Activated CD4-positive, alpha-beta T cell treated with anti-CD3 and anti-CD28 coated beads, Interleukin-2, amount 10 ng/mL, durations not matched to agents 7 days and 5 days (primary cell): ENCODE measurements at regions not wholly inside any gene's neighbourhood (a gene's known extent, or its start where the extent isn't known, plus 50 kb on each side); places are given as distances from the start of the nearest gene placed in this dataset.

Experiments used
- CTCF ChIA-PET: fragments of 350-600 bp; sonication (Branson Sonifier 250); formaldehyde crosslinking; loops from one replicate; lab custom pipeline; 2021; ENCODE audit warnings: antibody characterized with exemption; lab: Charles Lee
- POLR2A ChIA-PET: fragments of 350-600 bp; sonication (Branson Sonifier 250); formaldehyde crosslinking; loops from one replicate; lab custom pipeline; 2021; ENCODE audit warnings: antibody characterized with exemption; lab: Charles Lee
- DNase-seq: peaks from one replicate; pipeline ENCODE4 v3.0.0-alpha.2; 2020
- H3K27ac Mint-ChIP-seq: one replicate; pipeline ENCODE4 v1.8.0; 2021; ENCODE audit warnings: mild to moderate bottlenecking, moderate library complexity, mixed read lengths
- H3K27me3 Mint-ChIP-seq: one replicate; pipeline ENCODE4 v1.8.0; 2021; ENCODE audit warnings: mixed read lengths
- H3K36me3 Mint-ChIP-seq: one replicate; pipeline ENCODE4 v1.8.0; 2021; ENCODE audit warnings: low read depth, mixed read lengths
- H3K4me1 Mint-ChIP-seq: one replicate; pipeline ENCODE4 v1.8.0; 2021; ENCODE audit warnings: mixed read lengths
- H3K4me3 Mint-ChIP-seq: one replicate; pipeline ENCODE4 v1.8.0; 2021; ENCODE audit warnings: mild to moderate bottlenecking, moderate library complexity, mixed read lengths
- H3K9me3 Mint-ChIP-seq: one replicate; pipeline ENCODE4 v1.8.0; 2021; ENCODE audit warnings: mixed read lengths

DNA sequence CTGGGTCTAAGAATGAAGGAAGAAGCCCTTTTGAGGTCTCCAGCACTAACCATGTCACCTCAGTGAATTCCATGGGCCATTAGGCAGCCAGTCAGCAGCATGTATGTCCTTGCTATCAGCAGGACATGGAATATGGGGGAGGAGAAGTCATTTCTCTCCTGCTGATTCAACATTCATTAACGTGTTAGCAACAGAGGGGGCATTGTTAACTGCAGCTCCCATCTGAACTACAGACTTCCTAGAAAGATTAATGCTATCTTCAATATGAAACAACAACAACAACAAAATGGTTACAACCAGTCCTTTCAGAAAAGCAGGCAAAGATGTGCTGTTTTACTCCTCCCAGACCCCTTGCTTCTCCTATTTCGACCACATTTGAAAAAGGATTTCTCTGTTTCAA lies 120.4 kb upstream of the SLC34A2 start:
- H3K4me3 Mint-ChIP-seq = no peak overlapping the region
- ChIA-PET POLR2A (no interaction called here), CTCF (interaction anchor here (0.6 kb wide), 1 partner anchor 11 kb away, joined by 3 read pairs; no protein-coding TSS in a partner anchor)
- DNase-seq = no peak
- H3K9me3 Mint-ChIP-seq = no peaks in the 10 kb centered on the region
- no peak overlapping the region for H3K27ac Mint-ChIP-seq
- no peaks in the 10 kb centered on the region for H3K36me3 Mint-ChIP-seq
- no peaks in the 10 kb centered on the region for H3K4me1 Mint-ChIP-seq
- peaks cover 2% of the 10 kb centered on the region for H3K27me3 Mint-ChIP-seq

GRCh38 chr4:25535701-25536473 lies 119.8 kb upstream of the SLC34A2 start:
- H3K36me3 Mint-ChIP-seq = no peaks in the 10 kb centered on the region
- POLR2A ChIA-PET = no interaction called here
- no peak overlapping the region for H3K4me3 Mint-ChIP-seq
- CTCF ChIA-PET = interaction anchor here (0.6 kb wide), 1 partner anchor 11 kb away, joined by 3 read pairs; no protein-coding TSS in a partner anchor
- DNase-seq = no peak
- H3K4me1 Mint-ChIP-seq = no peaks in the 10 kb centered on the region
- H3K27me3 Mint-ChIP-seq = peaks cover 2% of the 10 kb centered on the region
- H3K9me3 Mint-ChIP-seq = no peaks in the 10 kb centered on the region
- H3K27ac Mint-ChIP-seq = no peak overlapping the region

GRCh38 chr4:25536564-25537320 lies 118.9 kb upstream of the SLC34A2 start:
- CTCF ChIA-PET = no interaction called here
- Mint-ChIP-seq H3K27ac (no peak overlapping the region), H3K27me3 (peaks cover 2% of the 10 kb centered on the region), H3K9me3 (no peaks in the 10 kb centered on the region), H3K4me1 (no peaks in the 10 kb centered on the region), H3K4me3 (no peak overlapping the region), H3K36me3 (no peaks in the 10 kb centered on the region)
- POLR2A ChIA-PET = no interaction called here
- DNase-seq = no peak

DNA sequence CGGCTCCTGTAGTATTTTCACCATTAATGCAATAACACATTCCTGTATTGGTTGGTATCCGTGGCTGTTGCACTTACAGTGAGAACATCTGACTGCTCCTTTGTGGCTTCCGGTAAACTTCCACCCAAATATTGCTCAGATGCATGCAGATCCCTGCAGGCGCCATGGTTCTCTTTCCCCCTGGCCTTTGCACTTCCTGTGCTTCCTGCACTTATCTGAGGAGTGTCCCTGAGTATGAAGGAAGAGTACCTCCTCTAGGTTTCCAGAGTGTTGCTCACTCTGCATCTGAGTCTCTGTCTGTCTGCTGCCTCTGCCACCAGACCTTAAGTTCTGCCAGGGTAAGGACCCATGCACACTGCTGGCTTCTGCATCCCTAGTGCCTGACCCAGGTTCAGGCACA lies 117.2 kb upstream of the SLC34A2 start:
- ChIA-PET CTCF (no interaction called here), POLR2A (no interaction called here)
- Mint-ChIP-seq H3K4me1 (no peaks in the 10 kb centered on the region), H3K36me3 (no peaks in the 10 kb centered on the region), H3K9me3 (no peaks in the 10 kb centered on the region), H3K27me3 (peaks cover 2% of the 10 kb centered on the region), H3K27ac (no peak overlapping the region), H3K4me3 (no peak overlapping the region)
- DNase-seq = no peak

DNA sequence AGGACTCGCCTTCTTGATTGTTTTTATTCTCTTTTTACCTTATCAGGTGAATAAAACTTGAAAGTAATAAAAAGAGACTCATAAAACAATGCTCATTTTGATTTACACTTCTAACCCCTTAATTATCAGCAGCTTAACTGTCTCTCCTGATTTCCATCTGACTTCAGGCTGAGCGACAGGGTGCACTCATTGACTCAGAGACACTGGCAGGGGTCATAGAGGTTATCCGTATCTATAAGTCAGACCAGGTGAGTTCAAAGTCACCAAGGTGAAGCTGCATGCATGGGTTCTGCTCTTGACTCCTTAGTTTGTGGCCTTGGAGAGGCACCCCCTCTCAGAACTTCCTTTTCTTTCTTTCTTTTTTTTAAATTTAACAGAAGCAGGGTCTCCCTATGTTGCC lies 116.4 kb upstream of the SLC34A2 start:
- peaks cover 2% of the 10 kb centered on the region for H3K27me3 Mint-ChIP-seq
- ChIA-PET CTCF (no interaction called here), POLR2A (no interaction called here)
- no peak for DNase-seq
- no peaks in the 10 kb centered on the region for H3K9me3 Mint-ChIP-seq
- no peak overlapping the region for H3K27ac Mint-ChIP-seq
- H3K36me3 Mint-ChIP-seq = no peaks in the 10 kb centered on the region
- no peaks in the 10 kb centered on the region for H3K4me1 Mint-ChIP-seq
- no peak overlapping the region for H3K4me3 Mint-ChIP-seq

DNA sequence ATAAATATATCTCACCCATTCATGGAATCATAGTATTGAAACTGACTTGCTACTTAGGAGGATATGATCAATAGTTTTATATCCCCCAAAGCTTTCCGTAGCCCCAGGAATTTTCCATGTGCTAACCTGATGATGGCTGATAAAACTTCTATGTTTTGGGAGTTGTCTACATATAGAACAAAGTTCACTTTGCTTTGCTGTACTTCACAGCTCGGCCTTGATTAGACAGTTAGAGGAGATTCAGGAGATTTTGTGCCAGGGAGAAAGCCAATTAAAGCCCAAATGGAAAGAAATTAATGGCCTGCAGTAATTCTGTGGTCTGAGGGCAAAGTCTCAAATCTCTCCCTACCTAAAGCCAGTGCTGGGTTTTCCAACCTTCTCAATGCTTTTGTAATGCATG lies 114.9 kb upstream of the SLC34A2 start:
- peaks cover 4% of the 10 kb centered on the region for H3K27me3 Mint-ChIP-seq

DNA sequence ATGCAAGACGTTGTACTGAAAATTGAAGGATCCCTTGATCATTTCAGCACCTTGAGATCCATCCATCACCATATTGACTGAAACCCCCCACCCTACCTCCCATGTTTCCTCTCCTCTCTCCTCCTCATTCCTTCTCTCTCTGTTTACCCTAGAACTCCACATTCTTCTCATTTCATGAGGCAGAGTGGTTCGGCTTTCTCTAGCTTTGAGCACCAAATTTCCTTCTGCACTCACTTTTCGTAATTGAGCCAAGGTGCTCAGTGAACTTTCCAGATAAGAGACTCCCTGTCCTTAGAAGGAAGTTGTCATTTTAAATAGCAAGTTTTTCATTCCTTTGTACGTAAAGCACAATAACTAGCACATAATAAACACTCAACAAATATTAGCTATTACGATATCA lies 108.3 kb upstream of the SLC34A2 start:
- Mint-ChIP-seq H3K36me3 (no peaks in the 10 kb centered on the region), H3K9me3 (no peaks in the 10 kb centered on the region), H3K4me1 (no peaks in the 10 kb centered on the region), H3K4me3 (no peak overlapping the region), H3K27me3 (peaks cover 5% of the 10 kb centered on the region), H3K27ac (no peak overlapping the region)
- POLR2A ChIA-PET = no interaction called here
- CTCF ChIA-PET = no interaction called here
- no peak for DNase-seq

More for the DNA sequence above, 114.9 kb upstream of the SLC34A2 start:
- no peaks in the 10 kb centered on the region for H3K4me1 Mint-ChIP-seq
- H3K36me3 Mint-ChIP-seq = no peaks in the 10 kb centered on the region
- no peak overlapping the region for H3K27ac Mint-ChIP-seq
- DNase-seq = no peak
- no peaks in the 10 kb centered on the region for H3K9me3 Mint-ChIP-seq
- POLR2A ChIA-PET = no interaction called here
- CTCF ChIA-PET = no interaction called here
- no peak overlapping the region for H3K4me3 Mint-ChIP-seq

- DNase-seq = no peak
- POLR2A ChIA-PET = no interaction called here
Observed at GRCh38 chr4:25549413-25549812, 106.2 kb upstream of the SLC34A2 start.

DNA sequence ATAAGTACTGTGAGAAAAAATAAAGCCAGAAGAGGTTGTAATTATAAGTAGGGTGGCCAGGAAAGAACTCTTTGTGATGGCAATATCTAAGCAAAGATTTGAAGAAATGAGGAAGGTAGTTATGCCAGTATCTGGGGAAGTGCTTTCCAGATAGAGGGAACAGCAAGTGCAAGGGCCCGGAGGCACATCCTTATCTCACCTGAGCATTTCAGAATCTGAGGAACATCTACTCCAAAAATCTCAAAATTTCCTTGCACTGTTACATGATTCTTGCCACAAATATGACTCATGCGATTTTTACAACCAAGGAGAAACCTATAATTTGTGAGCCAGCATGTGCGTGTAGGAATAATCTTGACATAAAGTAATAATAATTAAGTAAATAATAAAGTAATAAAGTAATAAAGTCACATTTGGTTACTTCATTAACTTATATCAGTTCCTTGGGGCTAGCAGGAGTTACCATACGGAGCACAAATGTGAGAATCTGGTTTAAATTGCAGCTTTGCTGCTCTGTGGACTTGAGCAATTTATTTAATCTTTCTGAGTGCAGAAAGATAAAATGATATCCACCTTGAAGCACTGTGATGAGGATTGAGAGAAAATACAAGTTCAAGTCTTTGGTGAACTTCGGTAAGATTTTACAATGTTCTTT lies 105.1 kb upstream of the SLC34A2 start:
- H3K27ac Mint-ChIP-seq = no peak overlapping the region

More at GRCh38 chr4:25549413-25549812, 106.2 kb upstream of the SLC34A2 start:
- Mint-ChIP-seq H3K27ac (no peak overlapping the region), H3K27me3 (peaks cover 5% of the 10 kb centered on the region), H3K4me1 (no peaks in the 10 kb centered on the region), H3K36me3 (no peaks in the 10 kb centered on the region), H3K4me3 (no peak overlapping the region), H3K9me3 (no peaks in the 10 kb centered on the region)
- CTCF ChIA-PET = no interaction called here

DNA sequence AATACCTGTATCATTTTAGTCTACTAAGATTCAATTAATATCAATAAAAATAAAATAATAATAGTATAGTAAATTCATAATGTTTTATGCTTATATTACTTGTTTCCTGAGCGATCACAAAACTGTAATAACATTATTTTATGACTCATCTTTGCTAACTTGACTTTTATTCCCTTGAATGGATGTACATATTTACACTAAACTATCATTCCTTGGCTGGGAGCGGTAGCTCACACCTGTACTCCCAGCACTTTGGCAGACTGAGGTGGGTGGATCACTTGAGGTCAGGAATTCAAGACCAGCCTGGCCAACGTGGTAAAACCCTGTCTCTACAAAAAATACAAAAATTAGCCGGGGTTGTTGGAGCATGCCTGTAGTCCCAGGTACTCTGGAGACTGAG lies 104.0 kb upstream of the SLC34A2 start:
- ChIA-PET POLR2A (no interaction called here), CTCF (no interaction called here)
- no peaks in the 10 kb centered on the region for H3K36me3 Mint-ChIP-seq
- no peak for DNase-seq
- no peak overlapping the region for H3K4me3 Mint-ChIP-seq
- H3K27ac Mint-ChIP-seq = no peak overlapping the region
- no peaks in the 10 kb centered on the region for H3K9me3 Mint-ChIP-seq
- H3K4me1 Mint-ChIP-seq = no peaks in the 10 kb centered on the region
- H3K27me3 Mint-ChIP-seq = peaks cover 2% of the 10 kb centered on the region

More for the DNA sequence above, 105.1 kb upstream of the SLC34A2 start:
- Mint-ChIP-seq H3K36me3 (no peaks in the 10 kb centered on the region), H3K9me3 (no peaks in the 10 kb centered on the region), H3K27me3 (peaks cover 4% of the 10 kb centered on the region), H3K4me3 (no peak overlapping the region), H3K4me1 (no peaks in the 10 kb centered on the region)
- ChIA-PET CTCF (no interaction called here), POLR2A (no interaction called here)
- DNase-seq = no peak

GRCh38 chr4:25552580-25553271 lies 102.9 kb upstream of the SLC34A2 start:
- no peak overlapping the region for H3K4me3 Mint-ChIP-seq
- no peaks in the 10 kb centered on the region for H3K9me3 Mint-ChIP-seq
- no peaks in the 10 kb centered on the region for H3K4me1 Mint-ChIP-seq
- DNase-seq = no peak
- H3K36me3 Mint-ChIP-seq = no peaks in the 10 kb centered on the region
- ChIA-PET POLR2A (no interaction called here), CTCF (no interaction called here)
- peaks cover 2% of the 10 kb centered on the region for H3K27me3 Mint-ChIP-seq
- H3K27ac Mint-ChIP-seq = no peak overlapping the region

GRCh38 chr4:25559508-25559907 lies 96.1 kb upstream of the SLC34A2 start:
- CTCF ChIA-PET = no interaction called here
- DNase-seq = no peak

More at GRCh38 chr4:25559508-25559907, 96.1 kb upstream of the SLC34A2 start:
- Mint-ChIP-seq H3K27me3 (peaks cover 2% of the 10 kb centered on the region), H3K27ac (no peak overlapping the region), H3K4me3 (no peak overlapping the region), H3K4me1 (no peaks in the 10 kb centered on the region), H3K36me3 (no peaks in the 10 kb centered on the region), H3K9me3 (no peaks in the 10 kb centered on the region)
- POLR2A ChIA-PET = no interaction called here
